ENCODE measurements at regions not wholly inside any gene's neighbourhood (a gene's known extent, or its start where the extent isn't known, plus 50 kb on each side); places are given as distances from the start of the nearest gene placed in this dataset.

DNA sequence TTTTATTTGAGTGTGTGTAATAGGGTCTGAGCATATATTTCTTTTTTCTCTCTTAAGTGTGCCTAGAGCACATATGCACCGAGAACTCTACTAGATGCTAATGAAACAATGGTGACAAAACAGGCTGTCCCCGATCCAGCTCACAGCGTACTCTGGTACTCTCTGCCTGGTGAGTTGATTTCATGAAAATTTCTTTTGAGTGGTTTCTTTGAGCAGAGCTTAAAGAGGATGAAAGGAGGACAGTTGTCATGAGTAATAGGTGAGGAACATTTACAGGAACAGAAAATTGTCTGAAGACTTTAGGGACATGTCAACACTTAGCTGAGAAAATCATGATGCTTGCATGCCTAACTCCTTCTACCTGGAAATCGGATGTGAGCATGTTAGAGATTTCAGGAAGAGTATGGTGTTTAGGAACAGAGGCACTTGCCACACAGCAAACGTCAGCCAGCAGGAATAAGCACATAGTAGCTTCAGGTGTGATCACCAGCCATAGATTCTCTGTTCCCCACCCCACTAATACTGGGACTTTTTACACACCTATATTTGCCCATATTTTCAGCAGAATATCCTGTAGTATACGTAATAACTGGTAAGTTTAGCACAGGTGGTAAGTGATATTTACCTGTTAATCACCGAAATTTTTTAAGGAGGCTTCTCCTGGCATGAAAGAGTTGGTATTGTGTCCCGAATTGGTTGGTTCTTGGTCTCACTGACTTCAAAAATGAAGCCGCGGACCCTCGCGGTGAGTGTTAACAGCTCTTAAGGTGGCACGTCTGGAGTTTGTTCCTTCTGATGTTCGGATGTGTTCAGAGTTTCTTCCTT is 111.1 kb downstream of the ZNF330 start:
- TF ChIP-seq, protein P1, sequence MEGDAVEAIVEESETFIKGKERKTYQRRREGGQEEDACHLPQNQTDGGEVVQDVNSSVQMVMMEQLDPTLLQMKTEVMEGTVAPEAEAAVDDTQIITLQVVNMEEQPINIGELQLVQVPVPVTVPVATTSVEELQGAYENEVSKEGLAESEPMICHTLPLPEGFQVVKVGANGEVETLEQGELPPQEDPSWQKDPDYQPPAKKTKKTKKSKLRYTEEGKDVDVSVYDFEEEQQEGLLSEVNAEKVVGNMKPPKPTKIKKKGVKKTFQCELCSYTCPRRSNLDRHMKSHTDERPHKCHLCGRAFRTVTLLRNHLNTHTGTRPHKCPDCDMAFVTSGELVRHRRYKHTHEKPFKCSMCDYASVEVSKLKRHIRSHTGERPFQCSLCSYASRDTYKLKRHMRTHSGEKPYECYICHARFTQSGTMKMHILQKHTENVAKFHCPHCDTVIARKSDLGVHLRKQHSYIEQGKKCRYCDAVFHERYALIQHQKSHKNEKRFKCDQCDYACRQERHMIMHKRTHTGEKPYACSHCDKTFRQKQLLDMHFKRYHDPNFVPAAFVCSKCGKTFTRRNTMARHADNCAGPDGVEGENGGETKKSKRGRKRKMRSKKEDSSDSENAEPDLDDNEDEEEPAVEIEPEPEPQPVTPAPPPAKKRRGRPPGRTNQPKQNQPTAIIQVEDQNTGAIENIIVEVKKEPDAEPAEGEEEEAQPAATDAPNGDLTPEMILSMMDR (IDR thresholded peaks at IDR 0.05; ENCODE audit: insufficient read depth, low read depth, low read length): no peak
- no peak for TF ChIP-seq EZH2 (IDR thresholded peaks at IDR 0.05; ENCODE audit: insufficient read depth, low read length)
